ENCODE measurements at regions not wholly inside any gene's neighbourhood (a gene's known extent, or its start where the extent isn't known, plus 50 kb on each side); places are given as distances from the start of the nearest gene placed in this dataset.
"Not testable (repeated sequence)": the region's sequence is repeated elsewhere in the genome, so short reads cannot be mapped to it uniquely, and the experiment has no call there.

- TF ChIP-seq CTCF (IDR thresholded peaks at IDR 0.05; ENCODE audit: extremely low read depth in 1 of 2, insufficient read depth in 1 of 2, low read depth in 1 of 2, low read length in 2 of 2); MYC (IDR thresholded peaks at IDR 0.05; ENCODE audit: low read depth, low read length); POLR2A (IDR thresholded peaks at IDR 0.05; ENCODE audit: low read depth, low read length); FOS (IDR thresholded peaks at IDR 0.05; ENCODE audit: borderline replicate concordance, insufficient read depth, low read length); POLR2AphosphoS5 (IDR thresholded peaks at IDR 0.05; ENCODE audit: insufficient read depth, low read depth, low read length); MAX (IDR thresholded peaks at IDR 0.05; ENCODE audit: insufficient read depth, insufficient read length): not testable (repeated sequence)
These were observed 115.8 kb upstream of the RMP24 start for GRCh38 chr18:35856721-35857120.

All from endothelial cell of umbilical vein (primary cell).